Natural killer cell (primary cell): ENCODE measurements at regions not wholly inside any gene's neighbourhood (a gene's known extent, or its start where the extent isn't known, plus 50 kb on each side); places are given as distances from the start of the nearest gene placed in this dataset.

ENCODE experiments used
- ATAC-seq, 3 donors: fragments of 150-1000 bp in 2 of 3; fragments of 200-7000 bp in 1 of 3; cut with Tn5 transposase; 1 replicate in 1 of 3; 2 replicates in 2 of 3; pipeline ENCODE4 v1.10.0; 2021; ENCODE audit warnings: mild to moderate bottlenecking in 2 of 3, moderate library complexity in 2 of 3
- DNase-seq, 2 donors: peaks; one replicate each; pipeline versions ENCODE4 v3.0.0 to v3.0.0-alpha.2; 2013 to 2021; ENCODE audit warnings: mixed read lengths in 1 of 2
- H3K27ac ChIP-seq: one replicate; pipeline ENCODE4 v1.5.1; 2013; ENCODE audit warnings: mild to moderate bottlenecking, low read length
- H3K27me3 ChIP-seq: one replicate; pipeline ENCODE4 v1.6.1; 2013; ENCODE audit warnings: low read length; ENCODE audit not compliant: control insufficient read depth, insufficient read depth
- H3K36me3 ChIP-seq: one replicate; pipeline ENCODE4 v1.6.1; 2013; ENCODE audit warnings: low read length; ENCODE audit not compliant: control insufficient read depth, insufficient read depth
- H3K4me1 ChIP-seq: one replicate; pipeline ENCODE4 v1.6.1; 2013; ENCODE audit warnings: low read length; ENCODE audit not compliant: control insufficient read depth, insufficient read depth
- H3K4me3 ChIP-seq: one replicate; pipeline ENCODE4 v1.5.1; 2013; ENCODE audit warnings: low read length
- H3K9me3 ChIP-seq: one replicate; pipeline ENCODE4 v1.6.1; 2013; ENCODE audit warnings: low read length; ENCODE audit not compliant: control insufficient read depth, insufficient read depth
- H3K27ac Mint-ChIP-seq, 2 donors: one replicate each; pipeline ENCODE4 v1.8.0; 2022; ENCODE audit warnings: mild to moderate bottlenecking in 2 of 2, mixed read lengths in 2 of 2, moderate library complexity in 1 of 2
- H3K27me3 Mint-ChIP-seq, 2 donors: one replicate each; pipeline ENCODE4 v1.8.0; 2022; ENCODE audit warnings: low read depth in 2 of 2, mixed read lengths in 2 of 2
- H3K36me3 Mint-ChIP-seq: one replicate; pipeline ENCODE4 v1.8.0; 2022; ENCODE audit warnings: mixed read lengths
- H3K4me1 Mint-ChIP-seq, 2 donors: one replicate each; pipeline ENCODE4 v1.8.0; 2022; ENCODE audit warnings: mixed read lengths in 2 of 2
- H3K4me3 Mint-ChIP-seq: one replicate; pipeline ENCODE4 v1.8.0; 2022; ENCODE audit warnings: mild to moderate bottlenecking, moderate library complexity, mixed read lengths
- H3K9me3 Mint-ChIP-seq, 2 donors: one replicate each; pipeline ENCODE4 v1.8.0; 2022; ENCODE audit warnings: mixed read lengths in 2 of 2
- CTCF ChIP-seq: fragments of 200-600 bp; IDR thresholded peaks from one replicate; pipeline ENCODE4 v1.8.0; 2022; ENCODE audit warnings: antibody characterized with exemption
- WGBS: methylation state at CpG from one replicate; pipeline ENCODE4 v1.1.7; 2013; ENCODE audit warnings: missing lambda C conversion rate; ENCODE audit not compliant: insufficient coverage; 5-methylcytosine and 5-hydroxymethylcytosine counted together
- intact Hi-C: fragments of 100-400 bp; cut with micrococcal nuclease; formaldehyde crosslinking; loops from one replicate; pipeline ENCODE4 v1.14.2; 2022

- H3K27me3 ChIP-seq: no peaks in the 10 kb centered on the region
Observed at GRCh38 chr9:86653466-86653865, 293.8 kb downstream of the GAS1 start.

GRCh38 chr9:86652736-86653135 lies 294.6 kb downstream of the GAS1 start:
- peaks cover 14 to 46% of the 10 kb centered on the region in 2 donors for H3K27me3 Mint-ChIP-seq
- H3K9me3 Mint-ChIP-seq: no peaks in the 10 kb centered on the region
- TF ChIP-seq CTCF: no peak
- ATAC-seq (no peak), DNase-seq (no peak)
- Histone ChIP-seq H3K4me1 (no peaks in the 10 kb centered on the region), H3K27ac (no peak overlapping the region), H3K27me3 (no peaks in the 10 kb centered on the region), H3K36me3 (no peaks in the 10 kb centered on the region), H3K9me3 (no peaks in the 10 kb centered on the region), H3K4me3 (no peak overlapping the region)
- H3K4me1 Mint-ChIP-seq: no peaks in the 10 kb centered on the region
- intact Hi-C loops: no loop called here
- H3K27ac Mint-ChIP-seq: no peak overlapping the region
- WGBS: 80% methylated on average over 2 of the region's 2 CpGs
- H3K4me3 Mint-ChIP-seq: no peak overlapping the region
- no peaks in the 10 kb centered on the region for H3K36me3 Mint-ChIP-seq

More at GRCh38 chr9:86653466-86653865, 293.8 kb downstream of the GAS1 start:
- no peak overlapping the region for H3K4me3 ChIP-seq
- intact Hi-C loops: no loop called here
- H3K9me3 Mint-ChIP-seq: no peaks in the 10 kb centered on the region
- H3K36me3 ChIP-seq: no peaks in the 10 kb centered on the region
- no peak overlapping the region for H3K27ac ChIP-seq
- H3K4me1 Mint-ChIP-seq: no peaks in the 10 kb centered on the region
- TF ChIP-seq CTCF: no peak
- H3K4me1 ChIP-seq: no peaks in the 10 kb centered on the region
- H3K27ac Mint-ChIP-seq: no peak overlapping the region
- no peaks in the 10 kb centered on the region for H3K36me3 Mint-ChIP-seq
- no peak for ATAC-seq
- peaks cover 14 to 46% of the 10 kb centered on the region in 2 donors for H3K27me3 Mint-ChIP-seq
- no peak overlapping the region for H3K4me3 Mint-ChIP-seq
- 72% methylated on average over 2 of the region's 3 CpGs for WGBS
- DNase-seq: no peak
- no peaks in the 10 kb centered on the region for H3K9me3 ChIP-seq

- no peak for ATAC-seq
- no peaks in the 10 kb centered on the region for H3K4me1 ChIP-seq
- Mint-ChIP-seq H3K4me1 (no peaks in the 10 kb centered on the region), H3K27ac (no peak overlapping the region), H3K36me3 (no peaks in the 10 kb centered on the region), H3K9me3 (no peaks in the 10 kb centered on the region), H3K4me3 (no peak overlapping the region), H3K27me3 (peaks cover 13 to 41% of the 10 kb centered on the region in 2 donors)
- no peaks in the 10 kb centered on the region for H3K27me3 ChIP-seq
- 100% methylated on average over 2 of the region's 4 CpGs for WGBS
- no peaks in the 10 kb centered on the region for H3K9me3 ChIP-seq
- H3K4me3 ChIP-seq: no peak overlapping the region
- no peak overlapping the region for H3K27ac ChIP-seq
- H3K36me3 ChIP-seq: no peaks in the 10 kb centered on the region
- DNase-seq: no peak
- intact Hi-C loops: no loop called here
- no peak for TF ChIP-seq CTCF
Observed at GRCh38 chr9:86649913-86650312, 295.7 kb upstream of the TUT7 start.

- H3K9me3 ChIP-seq: no peaks in the 10 kb centered on the region
- no peaks in the 10 kb centered on the region for H3K4me1 Mint-ChIP-seq
- H3K36me3 ChIP-seq: no peaks in the 10 kb centered on the region
- TF ChIP-seq CTCF: no peak
- no peak for ATAC-seq
- H3K27me3 ChIP-seq: no peaks in the 10 kb centered on the region
- no peak overlapping the region for H3K4me3 Mint-ChIP-seq
- H3K27ac ChIP-seq: no peak overlapping the region
- no peaks in the 10 kb centered on the region for H3K36me3 Mint-ChIP-seq
- H3K4me1 ChIP-seq: no peaks in the 10 kb centered on the region
- no peak overlapping the region for H3K4me3 ChIP-seq
- peaks cover 12 to 37% of the 10 kb centered on the region in 2 donors for H3K27me3 Mint-ChIP-seq
- 89% methylated on average over 6 of the region's 6 CpGs for WGBS
- intact Hi-C loops: no loop called here
- H3K9me3 Mint-ChIP-seq: no peaks in the 10 kb centered on the region
- no peak for DNase-seq
- no peak overlapping the region for H3K27ac Mint-ChIP-seq
Observed at GRCh38 chr9:86648828-86649170, 294.6 kb upstream of the TUT7 start.
